Smooth muscle cell of the brain vasculature (primary cell): ENCODE measurements at regions not wholly inside any gene's neighbourhood (a gene's known extent, or its start where the extent isn't known, plus 50 kb on each side); places are given as distances from the start of the nearest gene placed in this dataset.
"Not testable (repeated sequence)": the region's sequence is repeated elsewhere in the genome, so short reads cannot be mapped to it uniquely, and the experiment has no call there.

Source experiments
- DNase-seq: peaks from one replicate; pipeline ENCODE4 v3.0.0-alpha.2; 2012; ENCODE audit warnings: low read depth, low spot score

DNA sequence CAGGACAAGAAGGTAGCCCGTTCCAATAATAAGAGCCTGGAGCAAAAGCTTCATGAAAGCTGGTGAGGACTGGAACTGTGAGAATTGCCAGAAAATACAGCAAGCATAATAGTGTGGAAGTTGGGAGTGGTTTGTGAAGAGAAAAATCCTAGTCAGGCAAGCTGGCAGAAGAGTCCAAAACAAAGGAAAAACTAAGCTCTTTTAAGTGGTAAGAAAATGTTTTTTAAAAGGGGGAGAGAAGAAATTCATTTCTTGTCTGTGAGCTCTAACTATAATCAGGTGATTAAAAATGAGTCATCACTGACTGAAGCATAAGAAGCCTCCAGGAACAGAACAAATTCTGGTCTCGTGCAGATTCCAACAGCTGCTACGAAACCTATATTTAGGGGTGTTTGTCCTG lies 102.6 kb downstream of the CAAP1 start:
- no peak for DNase-seq

DNA sequence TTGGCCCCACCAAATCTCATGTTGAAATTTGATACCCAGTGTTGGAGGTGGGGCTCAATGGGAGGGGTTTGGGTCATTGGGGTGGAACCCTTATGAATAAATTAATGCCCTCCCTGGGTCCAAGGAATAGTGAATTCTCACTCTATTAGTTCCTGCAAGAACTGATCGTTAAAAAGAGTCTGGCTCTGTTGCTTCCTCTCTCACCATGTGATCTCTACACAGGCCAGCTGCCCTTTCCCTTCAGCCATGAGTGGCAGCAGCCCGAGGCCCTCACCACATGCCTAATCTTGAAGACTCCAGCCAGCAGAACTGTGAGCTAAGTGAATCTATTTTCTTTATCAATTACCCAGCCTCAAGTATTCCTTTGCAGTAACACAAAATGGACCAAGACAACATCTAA lies 106.0 kb downstream of the CAAP1 start:
- DNase-seq, result no peak

DNA sequence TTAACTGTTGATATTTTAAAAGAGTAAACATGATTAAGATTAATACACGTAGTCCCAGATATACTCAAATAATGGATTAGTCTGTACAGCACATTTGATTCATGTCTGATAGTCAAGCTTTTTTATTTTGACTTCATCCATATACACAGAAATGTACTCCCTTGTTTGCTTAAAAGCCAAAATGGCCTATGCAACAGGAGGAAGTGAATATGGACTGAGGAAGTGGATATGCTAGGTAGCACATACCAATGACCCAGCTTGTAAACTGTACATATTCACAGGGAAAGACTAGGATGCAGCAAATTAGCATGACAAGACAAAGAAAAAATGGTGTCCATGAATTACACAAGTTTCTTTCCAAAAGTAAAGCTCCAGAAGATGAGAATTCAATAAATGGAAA lies 109.7 kb downstream of the CAAP1 start:
- DNase-seq, result no peak

DNA sequence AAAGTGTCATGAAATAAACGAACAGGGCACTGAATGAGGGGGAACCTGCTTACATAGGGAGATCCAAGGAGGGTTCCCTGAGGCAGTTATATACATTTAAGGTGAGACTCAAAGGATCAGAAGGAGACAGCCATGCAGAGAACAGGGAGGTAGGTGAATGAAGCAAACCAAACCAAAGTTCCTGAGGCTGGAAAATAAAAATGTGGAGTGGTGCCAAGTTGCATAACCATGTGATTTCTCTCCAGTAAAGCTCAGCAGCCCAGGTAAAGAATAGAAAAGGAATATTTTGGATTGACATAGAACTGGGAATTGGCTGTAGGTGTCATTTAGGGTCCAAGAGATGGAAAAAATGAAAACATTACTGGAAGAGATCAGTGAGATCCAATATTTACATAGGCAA lies 110.7 kb downstream of the CAAP1 start:
- DNase-seq, result no peak

DNA sequence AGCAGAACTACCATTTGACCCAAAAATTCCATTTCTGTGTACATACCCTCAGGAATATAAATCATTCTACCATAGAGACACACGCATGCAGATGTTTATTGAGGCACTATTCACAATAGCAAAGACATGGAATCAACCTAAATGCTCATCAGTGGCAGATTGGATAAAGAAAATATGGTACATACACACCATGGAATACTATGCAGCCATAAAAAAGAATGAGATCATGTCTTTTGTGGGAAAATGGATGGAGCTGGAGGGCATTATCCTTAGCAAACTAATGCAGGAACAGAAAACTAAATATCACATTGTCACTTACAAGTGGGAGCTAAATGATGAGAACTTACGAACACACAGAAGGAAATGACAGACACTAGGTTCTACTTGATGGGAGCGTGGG lies 112.3 kb downstream of the CAAP1 start:
- not testable (repeated sequence) for DNase-seq

DNA sequence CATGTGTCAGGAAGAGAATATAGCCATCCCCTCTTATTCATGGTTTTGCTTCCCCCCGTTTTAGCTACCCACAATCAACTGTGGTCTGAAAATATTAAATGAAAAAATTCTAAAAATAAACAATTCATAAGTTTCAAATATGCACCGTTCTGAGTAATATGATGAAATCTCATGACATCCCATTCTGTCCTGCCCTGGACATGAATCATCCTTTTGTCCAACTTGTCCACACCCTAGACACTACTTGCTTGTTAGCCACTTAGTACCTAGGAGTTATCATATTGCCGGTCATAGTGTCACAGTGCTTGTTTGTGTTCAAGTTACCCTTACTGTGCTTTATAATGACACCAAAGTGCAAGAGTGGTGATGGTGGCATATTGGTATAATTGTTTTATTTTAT lies 113.5 kb downstream of the CAAP1 start:
- DNase-seq, result no peak

DNA sequence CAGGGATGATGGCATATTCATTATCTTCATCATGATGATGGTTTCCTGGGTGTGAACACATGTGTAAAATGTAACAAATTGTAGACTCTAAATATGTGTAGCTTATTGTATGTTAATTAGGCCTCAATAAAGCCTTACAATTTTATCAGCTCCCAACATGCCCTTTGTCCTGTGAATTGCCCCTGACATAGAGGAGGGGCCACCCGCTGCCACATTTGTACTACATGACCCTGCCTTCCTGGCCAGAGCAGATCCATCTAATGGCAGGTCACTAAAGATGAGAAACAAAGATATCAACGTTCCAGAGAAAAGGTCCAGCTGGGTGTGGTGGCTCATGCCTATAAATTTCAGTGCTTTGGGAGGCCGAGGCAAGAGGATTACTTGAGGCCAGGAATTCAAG lies 117.2 kb downstream of the CAAP1 start:
- no peak for DNase-seq

DNA sequence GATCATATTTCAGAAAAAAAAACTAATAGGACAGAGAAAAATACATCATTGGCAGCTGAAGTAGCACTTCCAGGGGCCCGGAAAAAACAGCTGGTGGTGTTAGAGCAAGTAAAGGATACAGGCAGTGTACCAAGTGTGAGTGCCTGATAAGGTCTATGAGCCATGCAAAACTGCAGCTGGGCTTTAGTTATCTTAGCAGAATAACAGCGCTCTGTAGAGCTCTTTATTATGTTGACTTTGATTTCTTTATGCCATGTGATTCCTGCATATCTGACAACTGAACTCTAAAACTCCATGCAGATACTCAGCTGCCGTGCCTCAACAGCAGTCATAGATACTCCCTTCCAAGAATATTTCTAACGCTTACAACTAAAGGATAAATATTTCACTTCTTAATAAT lies 119.5 kb downstream of the CAAP1 start:
- DNase-seq, result no peak

DNA sequence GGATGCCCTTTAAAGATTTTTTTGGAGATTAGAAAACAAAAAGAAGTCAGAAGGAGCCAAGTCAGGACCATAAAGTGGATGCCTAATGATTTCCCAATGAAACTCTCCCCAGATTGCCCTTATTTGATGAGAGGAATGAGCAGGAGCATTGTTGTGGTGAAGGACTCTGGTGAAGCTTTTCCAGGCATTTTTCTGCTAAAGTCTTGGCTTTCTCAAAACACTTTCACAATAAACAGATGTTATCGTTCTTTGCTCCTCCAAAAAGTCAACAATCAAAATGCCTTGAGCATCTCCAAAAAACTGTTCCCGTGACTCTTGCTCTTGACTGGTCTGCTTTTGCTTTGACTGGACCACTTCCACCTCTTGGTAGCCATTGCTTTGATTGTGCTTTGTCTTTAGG lies 121.8 kb downstream of the CAAP1 start:
- DNase-seq, result no peak

DNA sequence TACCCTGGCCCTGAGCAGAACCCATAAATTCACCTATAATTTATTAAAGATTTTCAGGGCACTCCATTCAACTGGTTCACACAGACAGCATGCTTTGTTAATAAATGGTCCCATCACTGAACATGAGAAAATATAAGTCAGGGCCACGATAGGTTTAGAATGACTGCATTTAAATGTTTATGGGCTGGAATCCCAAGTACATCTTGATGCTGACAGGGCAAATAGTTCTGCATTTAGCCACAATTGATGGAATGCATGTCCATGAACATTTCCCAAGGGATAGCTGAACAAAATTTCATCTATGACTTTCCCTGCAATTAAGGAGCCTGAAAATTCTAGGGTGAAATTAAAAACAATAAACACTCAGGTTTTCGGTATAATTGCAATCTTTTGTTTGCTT lies 124.5 kb downstream of the CAAP1 start:
- no peak for DNase-seq

DNA sequence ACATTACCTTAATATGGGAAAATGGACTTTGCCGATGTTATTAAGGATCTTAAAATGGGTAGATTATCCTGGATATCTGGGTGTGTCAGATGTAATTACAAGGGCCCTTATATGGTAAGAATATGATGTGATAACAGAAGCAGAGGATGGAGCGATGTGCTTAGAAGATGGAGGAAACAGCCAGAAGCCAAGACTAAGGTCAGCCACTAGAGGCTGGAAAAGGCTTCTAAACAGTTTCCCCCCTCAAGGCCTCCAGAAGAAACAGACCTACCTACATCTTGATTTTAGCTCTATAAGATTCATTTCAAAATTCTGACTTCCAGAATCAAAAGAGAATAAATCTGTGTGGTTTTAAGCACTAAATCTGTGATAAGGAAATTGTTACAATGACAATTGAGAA lies 131.9 kb downstream of the CAAP1 start:
- no peak for DNase-seq

DNA sequence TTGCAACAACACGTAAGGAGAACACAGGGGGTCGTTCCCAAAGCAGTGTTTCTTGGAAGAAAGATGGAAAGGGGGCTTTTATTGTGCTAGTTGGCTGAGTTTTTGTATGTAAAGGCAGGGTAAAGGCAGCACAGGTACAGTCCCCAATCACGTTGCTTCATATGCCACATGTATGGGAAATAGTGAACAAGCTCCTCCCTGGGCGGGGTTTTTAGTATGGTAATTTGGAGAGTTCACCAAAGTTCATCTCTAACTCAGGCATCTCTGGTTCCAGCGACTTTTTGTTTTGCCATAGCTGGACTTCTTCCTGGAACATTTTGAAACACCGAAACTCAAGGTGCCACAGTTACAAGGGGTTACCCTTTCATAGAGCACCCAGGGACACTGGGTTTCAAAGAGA lies 133.9 kb downstream of the CAAP1 start:
- DNase-seq, result no peak

DNA sequence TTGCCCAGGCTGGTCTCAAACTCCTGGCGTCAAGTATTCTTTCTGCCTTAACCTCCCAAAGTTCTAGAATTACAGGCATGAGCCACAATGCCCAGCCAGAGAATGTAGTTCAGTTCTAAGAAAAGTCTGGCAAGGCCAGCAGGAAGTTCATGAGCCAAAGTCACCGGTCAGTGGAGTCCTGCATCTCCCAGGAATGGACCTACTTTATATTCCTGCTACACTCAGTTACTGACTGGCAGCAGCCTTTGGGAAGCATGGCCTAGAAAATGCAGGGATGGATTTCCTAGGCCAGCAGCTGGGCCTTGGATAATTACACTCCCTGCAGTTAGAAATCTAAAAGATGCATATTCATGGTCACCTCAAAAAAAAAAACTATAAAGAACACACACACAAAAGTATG lies 135.7 kb downstream of the CAAP1 start:
- DNase-seq, result no peak

DNA sequence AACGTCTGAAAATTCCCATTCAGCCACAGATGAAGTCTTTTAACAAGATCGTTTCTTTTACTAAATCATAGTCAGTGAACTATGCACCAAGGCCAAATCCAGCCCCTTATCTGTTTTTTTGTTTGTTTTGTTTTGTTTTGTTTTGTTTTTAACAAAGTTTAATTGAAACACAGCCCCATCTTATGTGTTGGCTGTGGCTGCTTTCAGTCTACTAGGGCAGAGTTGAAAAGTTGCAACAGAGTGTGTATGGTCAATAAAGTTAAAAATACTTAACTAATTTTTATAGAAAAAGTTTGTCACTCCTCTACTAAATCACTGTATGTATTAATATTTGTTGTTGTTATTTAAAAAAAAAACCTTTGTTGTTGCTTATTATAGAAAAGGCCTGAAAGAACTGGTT lies 137.1 kb downstream of the CAAP1 start:
- no peak for DNase-seq

DNA sequence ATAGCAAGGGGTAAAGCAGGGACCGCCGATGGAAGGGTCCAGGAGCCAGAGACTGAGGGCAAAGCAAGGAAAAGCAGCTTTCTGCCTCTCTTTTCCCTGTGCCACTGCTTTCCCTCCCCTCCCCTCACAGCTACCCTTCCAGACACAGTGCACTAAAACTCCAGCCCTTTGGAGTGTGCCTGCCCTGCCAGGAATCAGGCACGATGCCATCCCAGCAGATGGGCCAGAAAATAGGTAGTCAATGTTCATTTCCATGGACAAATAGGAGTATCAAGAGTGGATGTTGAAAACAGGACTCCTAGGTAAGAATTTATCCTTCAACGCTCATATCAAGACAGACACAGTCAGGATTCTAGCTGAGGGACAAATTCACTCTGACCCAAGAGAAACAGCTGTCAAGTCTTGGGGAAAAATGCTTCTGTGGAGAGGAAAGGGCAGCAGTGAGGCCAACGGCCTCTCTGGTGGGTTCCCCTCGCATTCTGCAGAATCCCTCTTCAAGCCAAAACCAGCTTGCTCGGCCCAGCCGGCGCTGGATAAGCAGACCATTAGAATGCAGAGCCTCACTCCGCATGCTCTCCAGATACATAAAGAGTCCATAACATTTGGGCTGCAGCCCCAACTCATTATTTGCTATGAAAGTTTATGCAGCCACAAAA lies 138.0 kb downstream of the CAAP1 start:
- no peak for DNase-seq

DNA sequence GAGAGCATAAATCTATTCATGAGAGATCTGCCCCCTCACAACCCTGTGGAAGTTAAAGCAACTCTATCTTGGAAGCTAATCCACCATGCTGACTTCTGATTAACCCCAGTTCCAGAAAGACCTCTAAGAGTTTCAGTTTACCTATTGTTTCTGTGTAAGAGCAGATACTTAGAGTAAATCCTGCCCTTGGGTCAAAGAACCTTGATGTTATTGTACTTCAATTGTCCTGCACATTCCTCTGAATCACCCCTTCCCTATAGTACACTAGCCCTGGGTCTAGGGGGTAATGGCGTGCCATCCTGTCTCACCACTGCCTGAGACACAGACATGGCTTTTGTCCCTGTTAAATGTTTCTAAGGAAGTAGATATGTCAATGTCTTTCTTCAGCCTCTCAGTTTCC lies 138.6 kb downstream of the CAAP1 start:
- DNase-seq, result no peak

DNA sequence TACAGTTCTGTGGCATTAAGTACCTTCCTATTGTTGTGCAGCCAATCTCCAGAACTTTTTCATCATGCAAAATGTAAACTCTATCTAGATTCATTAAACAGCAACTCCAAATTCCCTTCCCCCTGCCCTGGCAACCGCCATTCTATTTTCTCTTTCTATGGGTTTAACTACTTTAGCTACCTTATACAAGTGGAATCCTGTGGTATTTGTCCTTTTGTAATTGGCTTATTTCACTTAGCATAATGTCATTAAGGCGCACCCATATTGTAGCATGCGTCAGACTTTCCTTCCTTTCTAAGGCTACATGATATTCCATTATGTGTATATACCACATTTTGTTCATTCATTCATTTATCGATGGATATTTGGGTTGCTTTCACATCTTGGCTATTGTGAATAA lies 142.4 kb downstream of the CAAP1 start:
- DNase-seq, result no peak

DNA sequence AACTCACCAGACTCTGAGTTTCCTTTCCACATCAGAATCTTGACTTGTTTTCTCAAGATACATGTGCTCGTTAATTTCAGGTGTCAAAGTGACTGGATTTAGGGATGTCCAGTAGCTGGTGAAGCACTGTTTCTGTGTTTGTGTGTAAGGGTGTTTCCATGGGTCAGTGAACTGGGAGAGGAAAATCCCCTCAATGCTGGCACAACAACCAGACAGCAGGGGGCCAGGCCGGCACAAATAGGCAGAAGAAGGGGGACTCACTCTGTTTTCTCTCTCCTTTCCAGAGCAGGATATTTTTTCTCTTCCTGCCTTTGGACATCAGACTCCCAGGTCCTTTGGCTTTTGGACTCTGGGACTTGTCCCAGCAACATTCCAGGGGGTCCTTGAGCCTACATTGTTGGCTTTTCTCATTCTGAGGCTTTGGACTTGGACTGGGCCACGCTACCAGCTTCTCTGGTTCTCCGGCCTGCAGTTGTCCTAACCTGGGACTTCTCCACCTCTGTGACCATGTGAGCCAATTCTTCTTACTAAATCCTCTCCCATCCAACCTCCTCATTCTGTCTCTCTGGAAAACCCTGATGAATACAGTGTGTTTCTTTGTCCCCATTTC lies 144.0 kb downstream of the CAAP1 start:
- no peak for DNase-seq

DNA sequence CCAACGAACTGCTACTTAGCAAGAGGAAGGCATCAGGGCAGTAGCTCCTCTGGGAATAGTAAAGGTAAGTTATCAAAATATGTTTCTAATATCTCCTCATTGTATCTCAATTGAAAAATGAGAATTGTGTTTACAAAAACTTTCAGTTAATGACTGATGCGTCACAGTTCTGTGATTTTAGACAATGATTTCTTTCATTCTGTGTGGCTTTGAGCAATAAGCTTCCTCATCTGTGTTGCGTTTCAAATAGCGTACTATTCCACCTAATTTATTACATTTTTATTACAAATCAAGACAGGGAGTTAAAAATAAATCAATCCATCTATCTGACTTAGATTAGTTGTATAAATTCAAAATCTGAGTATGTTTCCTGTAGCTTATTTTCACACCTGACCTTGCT lies 145.0 kb downstream of the CAAP1 start:
- DNase-seq, result no peak

DNA sequence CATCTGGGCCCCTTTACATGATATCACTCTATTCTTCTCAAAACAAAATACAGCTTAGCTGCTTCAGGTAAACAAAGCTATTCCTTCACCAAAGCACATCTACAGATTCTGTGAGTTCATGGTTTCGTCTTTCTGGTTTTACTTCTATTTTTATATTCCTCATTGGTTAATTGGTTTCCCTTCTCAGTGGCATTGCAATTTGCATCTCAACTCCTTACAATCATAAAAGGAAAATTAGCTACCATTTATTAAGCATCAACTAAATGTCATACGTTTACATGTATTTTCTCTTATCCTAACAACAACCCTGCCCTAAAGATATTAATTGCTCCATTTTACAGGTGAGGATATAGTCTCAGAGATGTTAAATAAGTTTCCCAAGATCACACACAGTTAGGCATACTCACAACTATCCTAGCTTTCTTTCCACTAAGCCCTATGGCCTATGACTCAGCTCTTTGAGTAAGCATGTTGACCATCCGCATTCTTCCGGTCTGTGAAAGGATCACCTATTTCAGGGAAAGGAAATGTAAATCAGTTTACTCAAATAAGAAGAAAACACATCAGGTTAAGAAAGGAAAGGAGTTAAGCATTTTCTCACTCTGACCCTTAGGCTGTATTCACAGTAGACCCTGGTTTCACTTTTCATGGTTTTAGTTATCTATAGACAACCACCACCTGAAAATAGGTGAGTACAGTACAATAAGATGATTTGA lies 146.1 kb downstream of the CAAP1 start:
- DNase-seq, result no peak

DNA sequence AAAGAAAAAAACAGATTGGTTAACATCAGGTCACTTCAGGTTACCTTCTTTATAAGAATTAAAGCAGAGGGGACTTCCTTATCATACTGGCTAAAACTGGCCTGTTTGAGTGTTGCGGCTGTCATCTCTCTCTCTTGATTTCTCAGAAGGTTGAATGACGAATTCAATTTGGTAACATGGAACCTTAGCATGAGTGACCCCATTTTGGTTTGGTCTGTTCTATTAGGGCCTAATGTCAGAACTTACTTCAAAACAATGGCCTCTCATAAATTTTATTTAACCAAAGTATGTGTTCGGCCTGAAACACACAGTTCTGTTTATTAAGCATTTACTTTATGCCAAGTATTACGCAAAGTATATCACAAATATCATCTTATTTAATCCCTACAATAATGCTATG lies 147.5 kb downstream of the CAAP1 start:
- no peak for DNase-seq

DNA sequence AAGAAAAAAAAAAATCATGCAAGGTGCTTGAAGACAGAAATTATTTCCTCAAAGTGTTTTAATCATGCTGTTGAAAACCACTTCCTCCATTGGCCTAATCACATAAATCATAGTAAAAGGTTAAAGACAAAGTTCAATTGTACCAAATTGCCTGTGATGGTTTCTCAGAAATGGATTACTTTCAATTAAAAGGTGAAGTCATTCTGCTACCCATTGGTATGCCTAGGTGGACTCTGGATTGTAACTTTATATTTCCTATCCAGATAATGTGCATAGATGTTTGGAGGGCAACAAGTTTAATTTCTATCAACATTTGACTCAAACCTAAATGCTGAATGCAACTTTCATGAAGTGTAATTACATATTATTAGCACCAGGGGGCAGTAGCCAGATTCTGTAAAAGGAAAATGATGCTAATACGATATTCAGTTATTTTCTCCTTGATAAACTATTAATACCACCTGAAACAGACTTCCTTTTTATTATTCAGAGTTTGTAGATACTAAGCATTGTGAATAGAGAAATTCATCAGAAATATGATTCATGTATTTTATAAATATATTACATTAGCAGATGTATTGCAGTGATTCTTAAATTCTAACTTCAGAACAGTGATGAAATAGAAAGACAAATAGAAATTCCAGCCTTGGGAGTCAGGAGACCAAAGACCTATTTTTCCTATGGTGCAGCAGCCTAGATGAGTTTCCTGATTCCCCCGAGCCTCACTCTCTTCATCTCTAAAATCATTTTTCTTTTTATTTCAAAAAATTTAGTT lies 148.2 kb downstream of the CAAP1 start:
- DNase-seq, result peak; percentile 4
